ENCODE measurements at regions not wholly inside any gene's neighbourhood (a gene's known extent, or its start where the extent isn't known, plus 50 kb on each side); places are given as distances from the start of the nearest gene placed in this dataset.

GRCh38 chr5:97801461-97801860, 618.4 kb upstream of the RIOK2 start:
- CTCF ChIA-PET = no interaction called here
- no peak for TF ChIP-seq FOXM1 (IDR thresholded peaks at IDR 0.05; ENCODE audit: borderline replicate concordance)
- TF ChIP-seq CTBP1 (IDR thresholded peaks at IDR 0.05; ENCODE audit: borderline replicate concordance) = no peak
- TF ChIP-seq PKNOX1 (IDR thresholded peaks at IDR 0.05) = no peak
- TF ChIP-seq TARDBP (IDR thresholded peaks at IDR 0.05) = no peak
- TF ChIP-seq LEF1 (IDR thresholded peaks at IDR 0.05; ENCODE audit: borderline replicate concordance) = no peak
- TF ChIP-seq BHLHE40 (IDR thresholded peaks at IDR 0.05; ENCODE audit: borderline replicate concordance) = no peak
- POLR2A ChIA-PET = no interaction called here

GRCh38 chr5:97820138-97820537, 637.1 kb upstream of the RIOK2 start:
- ChIA-PET POLR2A (no interaction called here), CTCF (no interaction called here)
- no peak for TF ChIP-seq L3MBTL2 (conservative IDR thresholded peaks at IDR 0.05)
- no peak for DNase-seq (ENCODE audit: extremely low spot score)

More at GRCh38 chr5:97801461-97801860, 618.4 kb upstream of the RIOK2 start:
- DNase-seq (ENCODE audit: extremely low spot score) = no peak

DNA sequence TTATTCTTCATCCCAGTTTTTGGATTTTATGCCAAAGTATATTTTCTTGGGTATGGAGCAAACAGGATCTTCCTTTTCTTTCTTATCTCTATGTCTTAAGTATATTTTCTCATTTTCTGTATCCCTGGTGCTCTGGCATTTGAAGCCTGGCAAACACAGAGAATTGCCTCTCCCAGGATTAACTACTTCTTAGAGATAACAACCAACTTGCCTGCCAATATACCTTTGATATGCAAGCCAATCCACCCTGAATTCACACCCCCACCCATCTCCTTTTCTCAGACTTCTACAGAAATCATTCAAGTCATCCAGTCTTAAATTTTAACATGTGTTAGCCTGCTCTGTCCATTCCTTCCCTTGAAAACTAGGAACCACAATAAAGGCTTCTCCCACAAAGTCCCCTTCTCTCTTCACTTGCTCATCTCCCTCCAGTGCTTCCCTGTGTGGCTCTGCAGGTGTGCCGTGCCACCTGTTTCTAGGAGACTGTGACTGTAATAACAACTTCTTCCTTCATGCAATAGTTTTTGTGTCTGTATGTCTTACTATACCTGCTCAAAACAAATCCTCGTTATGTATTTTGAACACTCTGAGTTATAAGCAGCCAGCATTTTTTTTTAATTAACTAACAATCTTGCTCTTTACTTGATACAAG, 649.7 kb upstream of the RIOK2 start:
- DNase-seq (ENCODE audit: extremely low spot score) = no peak
- ChIA-PET POLR2A (no interaction called here), CTCF (no interaction called here)
- no peak for TF ChIP-seq BHLHE40 (IDR thresholded peaks at IDR 0.05; ENCODE audit: borderline replicate concordance)
- TF ChIP-seq FOXM1 (IDR thresholded peaks at IDR 0.05; ENCODE audit: borderline replicate concordance) = no peak
- no peak for TF ChIP-seq CTBP1 (IDR thresholded peaks at IDR 0.05; ENCODE audit: borderline replicate concordance)
- no peak for TF ChIP-seq FOXK2 (IDR thresholded peaks at IDR 0.05)
- TF ChIP-seq SUZ12 (IDR thresholded peaks at IDR 0.05) = no peak
- TF ChIP-seq TARDBP (IDR thresholded peaks at IDR 0.05) = no peak
- TF ChIP-seq LEF1 (IDR thresholded peaks at IDR 0.05; ENCODE audit: borderline replicate concordance) = no peak
- TF ChIP-seq FOXA1 (IDR thresholded peaks at IDR 0.05) = no peak
- no peak for TF ChIP-seq NFRKB (IDR thresholded peaks at IDR 0.05)
- TF ChIP-seq ELF4 (IDR thresholded peaks at IDR 0.05) = no peak
- no peak for TF ChIP-seq HDGF (IDR thresholded peaks at IDR 0.05; ENCODE audit: borderline replicate concordance)
- no peak for TF ChIP-seq L3MBTL2 (conservative IDR thresholded peaks at IDR 0.05)
- no peak for TF ChIP-seq ZNF384 (IDR thresholded peaks at IDR 0.05)

- POLR2A ChIA-PET = no interaction called here
- CTCF ChIA-PET = no interaction called here
- TF ChIP-seq ARNT (IDR thresholded peaks at IDR 0.05) = no peak
- TF ChIP-seq BHLHE40 (IDR thresholded peaks at IDR 0.05; ENCODE audit: borderline replicate concordance) = no peak
- no peak for TF ChIP-seq SP1 (IDR thresholded peaks at IDR 0.05)
- TF ChIP-seq PKNOX1 (IDR thresholded peaks at IDR 0.05) = no peak
- TF ChIP-seq ELF4 (IDR thresholded peaks at IDR 0.05) = no peak
- no peak for TF ChIP-seq ZNF384 (IDR thresholded peaks at IDR 0.05)
- no peak for TF ChIP-seq FOXK2 (IDR thresholded peaks at IDR 0.05)
- no peak for TF ChIP-seq LEF1 (IDR thresholded peaks at IDR 0.05; ENCODE audit: borderline replicate concordance)
- no peak for TF ChIP-seq FOXM1 (IDR thresholded peaks at IDR 0.05; ENCODE audit: borderline replicate concordance)
- TF ChIP-seq SUZ12 (IDR thresholded peaks at IDR 0.05) = no peak
- TF ChIP-seq HDGF (IDR thresholded peaks at IDR 0.05; ENCODE audit: borderline replicate concordance) = no peak
- no peak for TF ChIP-seq L3MBTL2 (conservative IDR thresholded peaks at IDR 0.05)
- TF ChIP-seq TARDBP (IDR thresholded peaks at IDR 0.05) = no peak
- TF ChIP-seq CTBP1 (IDR thresholded peaks at IDR 0.05; ENCODE audit: borderline replicate concordance) = no peak
- no peak for TF ChIP-seq NFRKB (IDR thresholded peaks at IDR 0.05)
- TF ChIP-seq FOXA1 (IDR thresholded peaks at IDR 0.05) = no peak
- no peak for DNase-seq (ENCODE audit: extremely low spot score)
Observed at GRCh38 chr5:97834561-97834960, 651.5 kb upstream of the RIOK2 start.

GRCh38 chr5:97835112-97835511, 652.1 kb upstream of the RIOK2 start:
- TF ChIP-seq NFRKB (IDR thresholded peaks at IDR 0.05) = no peak
- TF ChIP-seq SP1 (IDR thresholded peaks at IDR 0.05) = no peak
- no peak for TF ChIP-seq SUZ12 (IDR thresholded peaks at IDR 0.05)
- TF ChIP-seq BHLHE40 (IDR thresholded peaks at IDR 0.05; ENCODE audit: borderline replicate concordance) = no peak
- no peak for TF ChIP-seq ELF4 (IDR thresholded peaks at IDR 0.05)
- no peak for TF ChIP-seq ZNF384 (IDR thresholded peaks at IDR 0.05)
- TF ChIP-seq FOXM1 (IDR thresholded peaks at IDR 0.05; ENCODE audit: borderline replicate concordance) = no peak
- TF ChIP-seq FOXK2 (IDR thresholded peaks at IDR 0.05) = no peak
- TF ChIP-seq CTBP1 (IDR thresholded peaks at IDR 0.05; ENCODE audit: borderline replicate concordance) = no peak
- TF ChIP-seq ARNT (IDR thresholded peaks at IDR 0.05) = no peak
- no peak for TF ChIP-seq TARDBP (IDR thresholded peaks at IDR 0.05)
- TF ChIP-seq FOXA1 (IDR thresholded peaks at IDR 0.05) = no peak
- no peak for TF ChIP-seq PKNOX1 (IDR thresholded peaks at IDR 0.05)
- no peak for TF ChIP-seq LEF1 (IDR thresholded peaks at IDR 0.05; ENCODE audit: borderline replicate concordance)
- no peak for TF ChIP-seq HDGF (IDR thresholded peaks at IDR 0.05; ENCODE audit: borderline replicate concordance)
- TF ChIP-seq L3MBTL2 (conservative IDR thresholded peaks at IDR 0.05) = no peak
- CTCF ChIA-PET = no interaction called here
- POLR2A ChIA-PET = no interaction called here
- DNase-seq (ENCODE audit: extremely low spot score) = no peak

GRCh38 chr5:97836816-97837215, 653.8 kb upstream of the RIOK2 start:
- CTCF ChIA-PET = no interaction called here
- no peak for DNase-seq (ENCODE audit: extremely low spot score)
- no peak for TF ChIP-seq CTBP1 (IDR thresholded peaks at IDR 0.05; ENCODE audit: borderline replicate concordance)
- POLR2A ChIA-PET = no interaction called here

DNA sequence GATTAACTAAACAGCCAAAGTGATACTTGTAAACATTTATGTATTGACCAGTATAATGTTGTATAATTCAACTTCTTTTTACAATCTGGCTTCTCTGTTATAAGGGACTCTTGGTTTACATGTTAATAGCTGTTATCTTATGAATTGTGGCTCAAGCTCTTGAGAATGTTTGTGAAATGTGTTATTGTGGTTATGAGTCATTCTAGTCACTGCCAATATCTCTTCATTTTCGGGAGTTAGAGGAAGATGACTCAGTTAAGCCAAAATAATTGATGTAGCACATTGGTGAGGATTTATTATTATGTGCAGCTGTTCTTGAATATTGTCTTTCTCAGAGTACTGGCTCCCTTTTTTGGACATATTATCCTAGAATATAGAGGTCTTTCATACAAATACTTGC, 655.2 kb upstream of the RIOK2 start:
- DNase-seq (ENCODE audit: extremely low spot score) = no peak
- POLR2A ChIA-PET = no interaction called here
- CTCF ChIA-PET = no interaction called here
- TF ChIP-seq HDGF (IDR thresholded peaks at IDR 0.05; ENCODE audit: borderline replicate concordance) (no peak), NFRKB (IDR thresholded peaks at IDR 0.05) (no peak), PKNOX1 (IDR thresholded peaks at IDR 0.05) (no peak), FOXK2 (IDR thresholded peaks at IDR 0.05) (no peak), BHLHE40 (IDR thresholded peaks at IDR 0.05; ENCODE audit: borderline replicate concordance) (no peak), TARDBP (IDR thresholded peaks at IDR 0.05) (no peak), FOXA1 (IDR thresholded peaks at IDR 0.05) (no peak), ELF4 (IDR thresholded peaks at IDR 0.05) (no peak), ARNT (IDR thresholded peaks at IDR 0.05) (no peak), ZNF384 (IDR thresholded peaks at IDR 0.05) (no peak), LEF1 (IDR thresholded peaks at IDR 0.05; ENCODE audit: borderline replicate concordance) (no peak), FOXM1 (IDR thresholded peaks at IDR 0.05; ENCODE audit: borderline replicate concordance) (no peak), CTBP1 (IDR thresholded peaks at IDR 0.05; ENCODE audit: borderline replicate concordance) (no peak), SUZ12 (IDR thresholded peaks at IDR 0.05) (no peak), SP1 (IDR thresholded peaks at IDR 0.05) (no peak), L3MBTL2 (conservative IDR thresholded peaks at IDR 0.05) (no peak)
